Right lobe of liver (tissue), 6 donors: ENCODE measurements at regions not wholly inside any gene's neighbourhood (a gene's known extent, or its start where the extent isn't known, plus 50 kb on each side); places are given as distances from the start of the nearest gene placed in this dataset.

Experiments
- ATAC-seq, 4 donors: fragments of 200-7000 bp; cut with Tn5 transposase; one replicate each; pipeline ENCODE4 v1.9.1; 2020; ENCODE audit warnings: mild to moderate bottlenecking in 4 of 4, moderate library complexity in 4 of 4
- DNase-seq, 3 donors: peaks; one replicate each; pipeline ENCODE4 v3.0.0-alpha.2; 2020
- H3K27ac ChIP-seq, 3 donors: fragments of 200-600 bp; one replicate each; pipeline ENCODE4 v1.8.0; 2022
- H3K27me3 ChIP-seq, 2 donors: fragments of 200-600 bp; one replicate each; pipeline ENCODE4 v1.8.0; 2022
- H3K36me3 ChIP-seq, 4 donors: fragments of 200-600 bp; sonication (generic) in 1 of 4; one replicate each; pipeline versions ENCODE4 v1.5.1 to v1.8.0; 2017 to 2022; ENCODE audit warnings: control low read depth in 1 of 4
- H3K4me1 ChIP-seq, 4 donors: fragments of 200-600 bp; sonication (generic) in 1 of 4; one replicate each; pipeline versions ENCODE4 v1.5.1 to v1.8.0; 2017 to 2022; ENCODE audit warnings: control low read depth in 1 of 4
- H3K4me3 ChIP-seq, 3 donors: fragments of 200-600 bp; one replicate each; pipeline ENCODE4 v1.8.0; 2022
- H3K9me3 ChIP-seq, 4 donors: fragments of 200-600 bp; sonication (generic) in 1 of 4; one replicate each; pipeline versions ENCODE4 v1.5.1 to v1.8.0; 2017 to 2022; ENCODE audit warnings: control low read depth in 1 of 4
- POLR2A ChIP-seq: fragments of 450-650 bp; IDR thresholded peaks from one replicate; pipeline ENCODE4 v1.6.1; 2017; ENCODE audit warnings: antibody characterized with exemption, mild to moderate bottlenecking
- WGBS: methylation state at CpG from one replicate; pipeline ENCODE4 v1.1.6; 2018; ENCODE audit warnings: low coverage, low lambda C conversion rate; ENCODE audit not compliant: insufficient coverage; ENCODE audit errors: missing lambda C conversion rate; 5-methylcytosine and 5-hydroxymethylcytosine counted together
- intact Hi-C, 2 donors: fragments of 100-400 bp; cut with DNase I; formaldehyde crosslinking; loops; one replicate each; pipeline versions ENCODE4 v1.11.2 to v1.14.1; 2022
- TF ChIP-seq, protein P1 (sequence below), 4 donors: fragments of 200-600 bp in 3 of 4; fragments of 450-650 bp in 1 of 4; IDR thresholded peaks; one replicate each; pipeline versions ENCODE4 v1.5.1 to v1.8.0; 2016 to 2022; ENCODE audit warnings: antibody characterized with exemption in 4 of 4, mild to moderate bottlenecking in 2 of 4
- donor health status: DM: no; HTN: yes; CAD: no.
- donor health status: DM: no; HTN: no; CAD: no.
- donor health status: DM: no; HTN: no; CAD: no.
- donor health status: DM: no; HTN: yes; CAD: no.
- donor health status: DM: no; HTN: yes; CAD: no.

DNA sequence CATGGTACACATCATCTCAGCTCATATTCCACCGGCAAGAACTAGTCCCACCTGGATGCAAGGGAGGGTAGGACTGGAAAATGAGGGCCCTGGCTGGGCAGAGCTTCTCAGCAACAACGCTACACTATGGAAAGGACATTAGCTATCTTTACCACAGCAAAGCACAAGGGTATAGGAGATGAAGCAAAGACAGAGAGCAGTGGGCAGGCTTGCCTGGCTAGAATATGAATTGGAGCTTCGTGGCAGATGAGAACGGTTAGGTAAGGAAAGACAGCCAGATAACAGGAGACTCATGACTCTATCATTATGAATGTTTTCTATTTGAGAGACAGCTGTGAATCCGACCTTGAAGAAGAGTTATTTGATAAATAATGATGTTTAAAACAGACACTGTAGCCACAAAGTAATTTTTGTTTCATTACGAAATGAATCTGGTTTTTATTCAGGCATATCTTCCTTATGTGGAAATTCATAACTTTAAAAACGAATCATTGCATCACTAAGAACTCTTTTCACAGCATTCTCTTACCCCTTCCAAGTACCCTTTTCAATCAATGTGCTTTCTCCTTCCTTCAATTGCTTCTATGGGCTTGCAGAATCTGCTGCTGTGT, 59.1 kb upstream of the PCED1B start:
- no peak overlapping the region for H3K4me3 ChIP-seq
- TF ChIP-seq, protein P1, sequence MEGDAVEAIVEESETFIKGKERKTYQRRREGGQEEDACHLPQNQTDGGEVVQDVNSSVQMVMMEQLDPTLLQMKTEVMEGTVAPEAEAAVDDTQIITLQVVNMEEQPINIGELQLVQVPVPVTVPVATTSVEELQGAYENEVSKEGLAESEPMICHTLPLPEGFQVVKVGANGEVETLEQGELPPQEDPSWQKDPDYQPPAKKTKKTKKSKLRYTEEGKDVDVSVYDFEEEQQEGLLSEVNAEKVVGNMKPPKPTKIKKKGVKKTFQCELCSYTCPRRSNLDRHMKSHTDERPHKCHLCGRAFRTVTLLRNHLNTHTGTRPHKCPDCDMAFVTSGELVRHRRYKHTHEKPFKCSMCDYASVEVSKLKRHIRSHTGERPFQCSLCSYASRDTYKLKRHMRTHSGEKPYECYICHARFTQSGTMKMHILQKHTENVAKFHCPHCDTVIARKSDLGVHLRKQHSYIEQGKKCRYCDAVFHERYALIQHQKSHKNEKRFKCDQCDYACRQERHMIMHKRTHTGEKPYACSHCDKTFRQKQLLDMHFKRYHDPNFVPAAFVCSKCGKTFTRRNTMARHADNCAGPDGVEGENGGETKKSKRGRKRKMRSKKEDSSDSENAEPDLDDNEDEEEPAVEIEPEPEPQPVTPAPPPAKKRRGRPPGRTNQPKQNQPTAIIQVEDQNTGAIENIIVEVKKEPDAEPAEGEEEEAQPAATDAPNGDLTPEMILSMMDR (IDR thresholded peaks at IDR 0.05): no peak
- TF ChIP-seq POLR2A: no peak
- WGBS: 57% methylated on average over 7 of the region's 7 CpGs
- no peak overlapping the region for H3K27ac ChIP-seq
- intact Hi-C loops: no loop called here
- no peaks in the 10 kb centered on the region for H3K27me3 ChIP-seq
- ATAC-seq (no peak), DNase-seq (no peak)
- H3K4me1 ChIP-seq: peaks cover 0 to 6% (median 0%) of the 10 kb centered on the region in 4 donors
- no peaks in the 10 kb centered on the region for H3K36me3 ChIP-seq
- no peaks in the 10 kb centered on the region for H3K9me3 ChIP-seq

DNA sequence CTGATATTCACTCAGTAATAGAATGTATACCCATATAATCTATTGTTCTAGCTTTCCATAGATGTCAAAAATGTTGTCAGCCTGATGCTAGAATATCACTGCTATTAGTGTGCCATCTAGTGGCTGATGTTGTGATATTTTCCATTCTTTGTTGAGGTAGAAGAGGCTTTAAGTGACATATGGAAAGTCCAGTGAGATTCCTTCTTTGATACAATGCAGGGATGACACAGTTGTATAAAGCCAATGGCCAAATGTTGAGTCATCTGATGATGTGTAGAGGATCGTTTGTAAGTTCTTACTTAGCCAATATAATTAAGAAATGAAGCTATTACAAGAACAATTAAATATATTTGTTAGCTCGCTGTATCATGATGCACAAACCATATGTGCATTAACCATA, 58.1 kb upstream of the PCED1B start:
- TF ChIP-seq, protein P1 (IDR thresholded peaks at IDR 0.05): peak; percentile 70 to 78 (median 73)
- TF ChIP-seq POLR2A: no peak
- Histone ChIP-seq H3K4me1 (peaks cover 0 to 6% (median 0%) of the 10 kb centered on the region in 4 donors), H3K36me3 (no peaks in the 10 kb centered on the region), H3K4me3 (no peak overlapping the region), H3K27me3 (no peaks in the 10 kb centered on the region), H3K9me3 (no peaks in the 10 kb centered on the region), H3K27ac (no peak overlapping the region)
- 49% methylated on average over 2 of the region's 2 CpGs for WGBS
- intact Hi-C loops: no loop called here
- no peak for DNase-seq
- peak; percentile 67 to 77 (median 74) for ATAC-seq

DNA sequence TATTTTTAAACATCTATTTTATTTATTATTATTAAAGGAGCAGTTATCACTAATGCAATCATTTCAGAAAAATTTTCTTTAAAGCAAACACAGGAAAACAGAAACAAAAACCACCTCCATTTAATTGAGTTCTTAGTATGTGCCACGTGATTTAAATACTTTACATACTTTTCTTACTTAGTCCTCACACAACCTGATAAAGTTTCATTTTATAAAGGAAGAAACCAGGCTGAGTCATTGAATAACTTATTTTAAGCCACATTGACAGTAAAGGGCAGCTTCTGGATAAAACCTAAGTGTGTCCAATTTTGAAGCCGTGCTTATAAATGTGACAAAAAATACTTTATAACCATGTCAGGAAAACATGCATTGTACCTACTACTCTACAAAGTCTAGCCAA, 57.1 kb upstream of the PCED1B start:
- H3K27ac ChIP-seq: no peak overlapping the region
- no peak for TF ChIP-seq POLR2A
- TF ChIP-seq, protein P1 (IDR thresholded peaks at IDR 0.05): no peak
- ATAC-seq (no peak), DNase-seq (no peak)
- H3K36me3 ChIP-seq: no peaks in the 10 kb centered on the region
- H3K4me1 ChIP-seq: peaks cover 0 to 6% (median 0%) of the 10 kb centered on the region in 4 donors
- WGBS: 32% methylated on average over 2 of the region's 2 CpGs
- intact Hi-C loops: no loop called here
- H3K4me3 ChIP-seq: no peak overlapping the region
- no peaks in the 10 kb centered on the region for H3K9me3 ChIP-seq
- H3K27me3 ChIP-seq: no peaks in the 10 kb centered on the region

DNA sequence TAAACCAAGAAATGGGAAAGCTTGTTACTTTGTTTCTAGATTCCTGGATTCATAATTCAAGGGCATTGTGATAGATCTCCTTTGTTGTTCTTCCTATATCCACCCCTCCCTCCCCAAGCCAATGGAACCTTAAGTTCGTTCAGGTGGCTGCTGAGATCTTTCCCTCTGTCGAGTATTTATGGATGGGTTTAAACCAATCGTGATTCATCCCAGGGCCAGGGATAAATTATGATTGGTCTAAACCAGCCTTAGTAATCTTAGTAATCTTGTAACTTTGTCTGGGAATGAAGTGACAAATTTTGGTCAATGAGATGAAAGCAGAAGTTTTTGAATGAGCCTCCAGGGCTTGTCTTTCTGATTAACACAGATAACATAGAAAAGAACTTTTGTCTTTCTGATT, 56.1 kb upstream of the PCED1B start:
- H3K4me1 ChIP-seq: no peaks in the 10 kb centered on the region
- no peak for TF ChIP-seq POLR2A
- TF ChIP-seq, protein P1 (IDR thresholded peaks at IDR 0.05): no peak
- 79% methylated on average over 3 of the region's 3 CpGs for WGBS
- no peaks in the 10 kb centered on the region for H3K36me3 ChIP-seq
- H3K4me3 ChIP-seq: no peak overlapping the region
- H3K27ac ChIP-seq: no peak overlapping the region
- ATAC-seq (no peak), DNase-seq (no peak)
- no peaks in the 10 kb centered on the region for H3K9me3 ChIP-seq
- H3K27me3 ChIP-seq: no peaks in the 10 kb centered on the region
- intact Hi-C loops: no loop called here
